Chondrocyte (in vitro differentiated cells): ENCODE measurements at regions not wholly inside any gene's neighbourhood (a gene's known extent, or its start where the extent isn't known, plus 50 kb on each side); places are given as distances from the start of the nearest gene placed in this dataset.

Experiments used
- DNase-seq: peaks from one replicate; pipeline ENCODE4 v3.0.0; 2021; ENCODE audit warnings: mixed read lengths, low spot score
- H3K27ac Mint-ChIP-seq: one replicate; pipeline ENCODE4 v1.8.0; 2021; ENCODE audit warnings: mild to moderate bottlenecking, moderate library complexity, mixed read lengths; ENCODE audit not compliant: unreplicated experiment
- H3K27me3 Mint-ChIP-seq: 2 replicates; pipeline ENCODE4 v1.8.0; 2021; ENCODE audit warnings: low read depth, mixed read lengths
- H3K36me3 Mint-ChIP-seq: 2 replicates; pipeline ENCODE4 v1.8.0; 2021; ENCODE audit warnings: low read depth, mixed read lengths
- H3K4me1 Mint-ChIP-seq: 2 replicates; pipeline ENCODE4 v1.8.0; 2021; ENCODE audit warnings: low read depth, mild to moderate bottlenecking, mixed read lengths
- H3K4me3 Mint-ChIP-seq: one replicate; pipeline ENCODE4 v1.8.0; 2021; ENCODE audit warnings: mild to moderate bottlenecking, moderate library complexity, mixed read lengths; ENCODE audit not compliant: unreplicated experiment
- H3K9me3 Mint-ChIP-seq: 2 replicates; pipeline ENCODE4 v1.8.0; 2021; ENCODE audit warnings: low read depth, mixed read lengths
- TF ChIP-seq, protein P1 (sequence below): fragments of 200-600 bp; sonication (generic); IDR thresholded peaks from 2 replicates; pipeline ENCODE4 v1.5.0; 2021; ENCODE audit warnings: antibody characterized with exemption, mild to moderate bottlenecking, moderate library complexity

DNA sequence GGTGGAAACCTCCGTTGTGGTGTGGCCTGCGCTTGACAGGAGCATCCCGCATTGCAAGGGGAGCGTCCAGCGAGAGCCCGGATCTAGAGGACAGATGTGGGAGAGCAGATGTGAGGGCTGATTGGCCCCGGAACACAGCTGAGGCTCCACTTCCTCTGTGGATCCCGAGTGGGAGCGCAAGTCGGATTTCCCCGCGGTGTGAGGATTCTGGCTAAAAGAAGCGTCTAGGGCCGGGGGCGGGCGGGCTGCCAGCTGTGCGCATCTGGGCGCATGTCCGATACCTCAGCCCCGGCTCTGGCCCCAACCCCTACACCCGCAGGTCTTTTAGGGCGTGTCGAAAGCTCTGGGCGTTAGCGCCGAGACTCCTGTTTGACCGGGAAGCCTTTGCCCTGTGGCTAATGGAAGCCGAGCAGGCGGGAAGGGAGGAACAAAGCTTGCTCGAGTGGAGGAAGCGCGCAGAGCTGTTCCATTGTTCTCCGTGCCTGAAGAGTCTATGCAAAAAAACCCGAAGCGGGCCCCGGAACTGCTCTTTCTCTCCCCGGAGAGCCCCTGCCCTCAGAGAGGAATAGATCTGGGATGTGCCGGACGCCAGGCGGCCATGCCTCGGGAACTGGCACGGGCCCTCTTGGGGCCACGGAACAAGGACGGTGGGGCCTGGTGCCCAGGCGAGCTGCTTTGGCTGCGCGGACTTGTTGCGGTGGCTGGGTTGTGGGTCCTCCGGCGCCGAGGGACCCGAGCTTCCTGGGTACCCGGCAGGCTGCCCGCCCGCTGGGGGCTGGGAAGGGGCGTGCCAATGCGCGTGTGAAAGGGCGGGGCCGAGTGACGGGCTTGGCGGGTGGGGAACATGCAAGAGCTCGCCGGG, 111.1 kb downstream of the NAV1 start:
- H3K27ac Mint-ChIP-seq, result peak overlapping the region; percentile 88
- peak; percentile 96 for DNase-seq
- TF ChIP-seq, protein P1, sequence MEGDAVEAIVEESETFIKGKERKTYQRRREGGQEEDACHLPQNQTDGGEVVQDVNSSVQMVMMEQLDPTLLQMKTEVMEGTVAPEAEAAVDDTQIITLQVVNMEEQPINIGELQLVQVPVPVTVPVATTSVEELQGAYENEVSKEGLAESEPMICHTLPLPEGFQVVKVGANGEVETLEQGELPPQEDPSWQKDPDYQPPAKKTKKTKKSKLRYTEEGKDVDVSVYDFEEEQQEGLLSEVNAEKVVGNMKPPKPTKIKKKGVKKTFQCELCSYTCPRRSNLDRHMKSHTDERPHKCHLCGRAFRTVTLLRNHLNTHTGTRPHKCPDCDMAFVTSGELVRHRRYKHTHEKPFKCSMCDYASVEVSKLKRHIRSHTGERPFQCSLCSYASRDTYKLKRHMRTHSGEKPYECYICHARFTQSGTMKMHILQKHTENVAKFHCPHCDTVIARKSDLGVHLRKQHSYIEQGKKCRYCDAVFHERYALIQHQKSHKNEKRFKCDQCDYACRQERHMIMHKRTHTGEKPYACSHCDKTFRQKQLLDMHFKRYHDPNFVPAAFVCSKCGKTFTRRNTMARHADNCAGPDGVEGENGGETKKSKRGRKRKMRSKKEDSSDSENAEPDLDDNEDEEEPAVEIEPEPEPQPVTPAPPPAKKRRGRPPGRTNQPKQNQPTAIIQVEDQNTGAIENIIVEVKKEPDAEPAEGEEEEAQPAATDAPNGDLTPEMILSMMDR, result peak; percentile 55
- H3K9me3 Mint-ChIP-seq, result no peaks in the 10 kb centered on the region
- H3K4me3 Mint-ChIP-seq, result peak overlapping the region; percentile 88
- no peaks in the 10 kb centered on the region for H3K36me3 Mint-ChIP-seq
- no peaks in the 10 kb centered on the region for H3K27me3 Mint-ChIP-seq
- peaks cover 71% of the 10 kb centered on the region for H3K4me1 Mint-ChIP-seq

DNA sequence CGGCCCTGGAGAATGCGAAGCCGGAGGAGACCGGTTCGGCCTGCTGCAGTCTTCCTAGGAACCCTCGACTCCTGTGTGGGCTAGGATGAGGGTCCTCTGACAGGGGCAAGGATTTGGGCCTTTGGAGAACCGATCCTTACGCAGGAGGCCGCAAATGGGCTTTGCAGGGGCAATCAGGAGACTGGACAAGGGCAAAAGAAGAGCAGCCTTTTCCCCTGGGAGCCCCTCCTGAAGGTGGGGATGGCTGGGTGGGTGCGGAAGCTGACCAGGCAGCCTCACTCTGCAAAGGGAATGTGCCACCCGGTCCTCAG, 111.7 kb downstream of the NAV1 start:
- peak overlapping the region; percentile 88 for H3K27ac Mint-ChIP-seq
- DNase-seq, result no peak
- TF ChIP-seq, protein P1, result no peak
- peak overlapping the region; percentile 88 for H3K4me3 Mint-ChIP-seq
- H3K27me3 Mint-ChIP-seq, result no peaks in the 10 kb centered on the region
- no peaks in the 10 kb centered on the region for H3K9me3 Mint-ChIP-seq
- H3K4me1 Mint-ChIP-seq, result peaks cover 77% of the 10 kb centered on the region
- H3K36me3 Mint-ChIP-seq, result no peaks in the 10 kb centered on the region

DNA sequence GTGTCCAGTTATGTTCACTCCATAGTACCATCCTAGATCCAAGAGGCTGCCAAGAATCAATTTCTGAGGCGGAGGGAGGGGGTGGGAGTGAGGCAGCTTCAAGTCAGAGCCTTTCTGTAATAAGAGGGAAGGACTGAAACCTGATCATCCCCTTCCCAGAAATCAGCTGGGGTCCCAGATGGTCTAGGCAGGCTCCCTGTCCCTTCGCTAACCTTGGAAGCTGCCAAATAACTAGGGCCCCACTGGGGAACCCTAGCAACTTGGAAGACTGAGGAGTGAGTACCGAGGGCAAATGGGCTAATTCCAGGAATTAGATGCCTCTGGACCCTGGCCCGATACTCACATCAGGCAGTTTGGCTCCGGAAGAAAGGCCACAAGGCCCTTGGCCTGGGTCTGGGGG, 113.3 kb downstream of the NAV1 start:
- H3K27ac Mint-ChIP-seq, result no peak overlapping the region
- no peaks in the 10 kb centered on the region for H3K27me3 Mint-ChIP-seq
- no peak for DNase-seq
- no peaks in the 10 kb centered on the region for H3K9me3 Mint-ChIP-seq
- H3K4me3 Mint-ChIP-seq, result peak overlapping the region; percentile 88
- H3K4me1 Mint-ChIP-seq, result peaks cover 81% of the 10 kb centered on the region
- TF ChIP-seq, protein P1, result no peak
- H3K36me3 Mint-ChIP-seq, result no peaks in the 10 kb centered on the region

DNA sequence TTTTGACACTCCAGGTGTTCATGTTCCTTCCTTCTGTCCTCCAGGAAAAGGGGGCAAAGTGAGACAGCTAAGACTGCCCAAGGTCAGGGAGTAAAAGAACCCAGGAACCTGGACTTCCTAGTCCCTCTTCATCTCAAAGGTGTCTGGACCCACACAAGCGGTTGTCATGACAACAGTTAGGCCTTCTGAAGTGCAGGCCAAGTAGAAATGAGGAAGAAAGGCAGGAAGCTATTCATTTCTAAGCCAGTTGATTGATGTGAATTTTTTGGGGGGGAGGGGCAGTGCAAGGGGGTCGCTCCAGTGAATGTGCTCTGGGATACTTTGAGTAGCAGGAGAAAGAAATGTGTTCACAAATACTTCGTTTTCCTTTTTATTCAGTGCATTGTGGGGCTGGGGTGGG, 114.3 kb downstream of the NAV1 start:
- Mint-ChIP-seq H3K36me3 (peaks cover 4% of the 10 kb centered on the region), H3K9me3 (no peaks in the 10 kb centered on the region), H3K27ac (no peak overlapping the region), H3K27me3 (no peaks in the 10 kb centered on the region), H3K4me1 (peaks cover 78% of the 10 kb centered on the region), H3K4me3 (no peak overlapping the region)
- no peak for DNase-seq
- TF ChIP-seq, protein P1, result no peak

DNA sequence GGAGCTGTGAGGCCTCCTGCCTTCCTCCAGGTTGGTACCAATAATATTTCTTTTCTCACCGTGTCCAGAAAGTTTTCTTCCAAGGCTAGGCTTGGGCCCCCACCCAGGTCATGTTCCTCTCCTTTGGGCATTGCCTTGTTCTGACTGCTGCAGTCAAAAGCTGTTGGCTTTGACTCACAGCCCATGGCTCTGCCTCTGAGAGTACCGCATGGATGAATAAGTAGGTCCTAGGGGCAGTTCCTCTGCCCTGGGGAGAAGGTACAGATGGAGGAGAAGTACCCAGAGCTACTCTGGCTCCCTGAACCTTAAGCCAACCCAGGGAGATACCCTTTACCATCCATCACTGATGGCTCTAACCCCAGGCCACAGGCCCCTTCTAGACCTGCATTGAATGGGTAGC, 115.0 kb downstream of the NAV1 start:
- DNase-seq, result no peak
- peaks cover 6% of the 10 kb centered on the region for H3K36me3 Mint-ChIP-seq
- TF ChIP-seq, protein P1, result no peak
- H3K9me3 Mint-ChIP-seq, result no peaks in the 10 kb centered on the region
- H3K27ac Mint-ChIP-seq, result no peak overlapping the region
- H3K4me1 Mint-ChIP-seq, result peaks cover 80% of the 10 kb centered on the region
- H3K27me3 Mint-ChIP-seq, result no peaks in the 10 kb centered on the region
- no peak overlapping the region for H3K4me3 Mint-ChIP-seq
